Keratinocyte (primary cell): ENCODE measurements at regions not wholly inside any gene's neighbourhood (a gene's known extent, or its start where the extent isn't known, plus 50 kb on each side); places are given as distances from the start of the nearest gene placed in this dataset.

Experiments
- DNase-seq: peaks from one replicate; pipeline ENCODE4 v3.0.0-alpha.2; 2011; ENCODE audit warnings: low read depth, missing footprints, low spot score
- FAIRE-seq: peaks from 2 replicates; lab custom pipeline; 2011; peaks lifted over from hg19 to GRCh38; lab: Jason Lieb, UNC
- H2AFZ ChIP-seq: 2 replicates; pipeline ENCODE4 v1.6.0; 2012; ENCODE audit warnings: low read length, control low read depth, inconsistent platforms; ENCODE audit not compliant: control insufficient read depth
- H3K27ac ChIP-seq: 2 replicates; pipeline ENCODE4 v1.5.1; 2011; ENCODE audit warnings: low read length; ENCODE audit not compliant: control insufficient read depth, insufficient read depth
- H3K27me3 ChIP-seq: 3 replicates; pipeline ENCODE4 v1.6.0; 2011; ENCODE audit warnings: low read length; ENCODE audit not compliant: control insufficient read depth, insufficient read depth; ENCODE audit errors: extremely low read depth
- H3K36me3 ChIP-seq, 2 experiments: 2 replicates in 1 of 2; 3 replicates in 1 of 2; pipeline ENCODE4 v1.5.1; 2011; ENCODE audit warnings: low read length in 2 of 2, mild to moderate bottlenecking in 1 of 2; ENCODE audit not compliant: control insufficient read depth in 2 of 2, insufficient read depth in 2 of 2; ENCODE audit errors: extremely low read depth in 1 of 2
- H3K4me1 ChIP-seq: 3 replicates; pipeline ENCODE4 v1.5.1; 2011; ENCODE audit warnings: low read length; ENCODE audit not compliant: control insufficient read depth, insufficient read depth; ENCODE audit errors: extremely low read depth
- H3K4me2 ChIP-seq: 3 replicates; pipeline ENCODE4 v1.6.0; 2011; ENCODE audit warnings: low read depth, low read length; ENCODE audit not compliant: control insufficient read depth, insufficient read depth; ENCODE audit errors: extremely low read depth
- H3K4me3 ChIP-seq, 3 experiments: fragments of 200-600 bp in 1 of 3; sonication (generic) in 1 of 3; 2 replicates in 2 of 3; 3 replicates in 1 of 3; pipeline ENCODE4 v1.5.1; 2011 to 2016; ENCODE audit warnings: low read length in 3 of 3, mild to moderate bottlenecking in 3 of 3, control low read depth in 2 of 3, inconsistent platforms in 1 of 3, low read depth in 1 of 3, mixed read lengths in 1 of 3, mixed run types in 1 of 3, moderate library complexity in 1 of 3; ENCODE audit not compliant: control insufficient read depth in 2 of 3, insufficient read depth in 2 of 3; ENCODE audit errors: extremely low read depth in 1 of 3
- H3K79me2 ChIP-seq: 2 replicates; pipeline ENCODE4 v1.6.0; 2012; ENCODE audit warnings: low read length; ENCODE audit not compliant: control insufficient read depth, insufficient read depth
- H3K9ac ChIP-seq: 3 replicates; pipeline ENCODE4 v1.6.0; 2011; ENCODE audit warnings: low read length; ENCODE audit not compliant: control insufficient read depth, insufficient read depth; ENCODE audit errors: extremely low read depth
- H3K9me1 ChIP-seq: 3 replicates; pipeline ENCODE4 v1.6.0; 2011; ENCODE audit warnings: low read length; ENCODE audit not compliant: control insufficient read depth, insufficient read depth; ENCODE audit errors: extremely low read depth
- H3K9me3 ChIP-seq: 2 replicates; pipeline ENCODE4 v1.5.1; 2012; ENCODE audit warnings: low read depth, low read length; ENCODE audit not compliant: control insufficient read depth
- H4K20me1 ChIP-seq: 3 replicates; pipeline ENCODE4 v1.6.0; 2011; ENCODE audit warnings: low read length; ENCODE audit not compliant: control insufficient read depth, insufficient read depth; ENCODE audit errors: extremely low read depth
- EZH2 ChIP-seq: IDR thresholded peaks from one replicate; pipeline ENCODE4 v1.6.1; 2012; ENCODE audit warnings: inconsistent platforms, mild to moderate bottlenecking, low read length, moderate library complexity
- dilution Hi-C: fragments of 300-500 bp; cut with MboI; formaldehyde crosslinking; loops from one replicate; pipeline ENCODE4 v1.7.0; 2020; ENCODE audit warnings: low sequenced_read_pairs; ENCODE audit not compliant: extremely low pct_ligation_motif_present
- TF ChIP-seq, protein P1 (sequence below), 3 experiments: IDR thresholded peaks in 1 of 3; conservative IDR thresholded peaks in 1 of 3; optimal IDR thresholded peaks in 1 of 3; 2 replicates in 2 of 3; 3 replicates in 1 of 3; pipeline versions ENCODE3 to v1.5.1; 2011; ENCODE audit warnings: low read length in 3 of 3, mild to moderate bottlenecking in 3 of 3, moderate library complexity in 2 of 3, control low read depth in 1 of 3, inconsistent platforms in 1 of 3; ENCODE audit not compliant: insufficient read depth in 2 of 3; ENCODE audit errors: extremely low read depth in 1 of 3

DNA sequence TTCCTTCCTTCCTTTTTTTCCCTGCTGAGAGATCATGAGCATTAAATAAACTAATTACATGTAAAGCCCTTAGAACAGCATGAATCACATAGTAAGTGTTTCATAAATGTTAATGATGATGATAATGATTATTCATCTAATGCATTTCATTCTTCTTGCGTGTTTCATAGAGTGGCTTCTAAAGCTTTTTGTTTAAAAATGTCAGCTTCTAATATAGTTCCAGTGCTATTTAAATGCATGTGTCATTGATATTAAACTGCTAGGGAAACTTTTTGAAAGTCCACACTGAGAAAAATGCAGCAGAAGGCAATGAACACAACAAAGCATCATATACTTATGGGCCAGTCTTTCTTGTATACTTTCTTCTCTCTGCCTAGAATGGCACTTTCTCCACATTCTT lies 894.8 kb downstream of the REEP3 start:
- Histone ChIP-seq H3K79me2 (no peaks in the 10 kb centered on the region), H3K9me1 (no peaks in the 10 kb centered on the region), H3K9me3 (no peaks in the 10 kb centered on the region), H4K20me1 (no peaks in the 10 kb centered on the region), H3K4me1 (no peaks in the 10 kb centered on the region), H3K9ac (no peak overlapping the region), H3K4me3 (no peak overlapping the region), H3K4me2 (no peak overlapping the region), H2AFZ (no peak overlapping the region), H3K36me3 (no peaks in the 10 kb centered on the region), H3K27ac (no peak overlapping the region), H3K27me3 (no peaks in the 10 kb centered on the region)
- dilution Hi-C loops, result no loop called here
- DNase-seq (no peak), FAIRE-seq (no peak)
- no peak for TF ChIP-seq EZH2
- TF ChIP-seq, protein P1, sequence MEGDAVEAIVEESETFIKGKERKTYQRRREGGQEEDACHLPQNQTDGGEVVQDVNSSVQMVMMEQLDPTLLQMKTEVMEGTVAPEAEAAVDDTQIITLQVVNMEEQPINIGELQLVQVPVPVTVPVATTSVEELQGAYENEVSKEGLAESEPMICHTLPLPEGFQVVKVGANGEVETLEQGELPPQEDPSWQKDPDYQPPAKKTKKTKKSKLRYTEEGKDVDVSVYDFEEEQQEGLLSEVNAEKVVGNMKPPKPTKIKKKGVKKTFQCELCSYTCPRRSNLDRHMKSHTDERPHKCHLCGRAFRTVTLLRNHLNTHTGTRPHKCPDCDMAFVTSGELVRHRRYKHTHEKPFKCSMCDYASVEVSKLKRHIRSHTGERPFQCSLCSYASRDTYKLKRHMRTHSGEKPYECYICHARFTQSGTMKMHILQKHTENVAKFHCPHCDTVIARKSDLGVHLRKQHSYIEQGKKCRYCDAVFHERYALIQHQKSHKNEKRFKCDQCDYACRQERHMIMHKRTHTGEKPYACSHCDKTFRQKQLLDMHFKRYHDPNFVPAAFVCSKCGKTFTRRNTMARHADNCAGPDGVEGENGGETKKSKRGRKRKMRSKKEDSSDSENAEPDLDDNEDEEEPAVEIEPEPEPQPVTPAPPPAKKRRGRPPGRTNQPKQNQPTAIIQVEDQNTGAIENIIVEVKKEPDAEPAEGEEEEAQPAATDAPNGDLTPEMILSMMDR (optimal IDR thresholded peaks at IDR 0.05 in 1 of 3, IDR thresholded peaks at IDR 0.05 in 1 of 3, conservative IDR thresholded peaks at IDR 0.05 in 1 of 3; ENCODE audit: extremely low read depth in 1 of 3, insufficient read depth in 2 of 3, low read length in 3 of 3), result no peak

GRCh38 chr10:64419461-64419860 lies 898.3 kb downstream of the REEP3 start:
- H3K9me1 ChIP-seq, result no peaks in the 10 kb centered on the region
- DNase-seq (no peak), FAIRE-seq (no peak)

More at GRCh38 chr10:64419461-64419860, 898.3 kb downstream of the REEP3 start:
- Histone ChIP-seq H3K36me3 (no peaks in the 10 kb centered on the region), H3K9ac (no peak overlapping the region), H3K4me2 (no peak overlapping the region), H3K27ac (no peak overlapping the region), H3K4me3 (no peak overlapping the region), H4K20me1 (no peaks in the 10 kb centered on the region), H2AFZ (no peak overlapping the region), H3K4me1 (no peaks in the 10 kb centered on the region), H3K79me2 (no peaks in the 10 kb centered on the region), H3K9me3 (no peaks in the 10 kb centered on the region), H3K27me3 (no peaks in the 10 kb centered on the region)
- dilution Hi-C loops, result no loop called here
- TF ChIP-seq, protein P1 (optimal IDR thresholded peaks at IDR 0.05 in 1 of 3, IDR thresholded peaks at IDR 0.05 in 1 of 3, conservative IDR thresholded peaks at IDR 0.05 in 1 of 3; ENCODE audit: extremely low read depth in 1 of 3, insufficient read depth in 2 of 3, low read length in 3 of 3), result no peak
- TF ChIP-seq EZH2, result no peak
